ENCODE measurements at regions not wholly inside any gene's neighbourhood (a gene's known extent, or its start where the extent isn't known, plus 50 kb on each side); places are given as distances from the start of the nearest gene placed in this dataset.

GRCh38 chr2:59694176-59694575 lies 859.3 kb downstream of the BCL11A start:
- H3K36me3 ChIP-seq (ENCODE audit: insufficient read depth, low read length) = no peaks in the 10 kb centered on the region
- no peak overlapping the region for H3K4me3 ChIP-seq (ENCODE audit: insufficient read depth, low read length)
- H2AFZ ChIP-seq (ENCODE audit: low read length) = no peak overlapping the region
- DNase-seq (ENCODE audit: insufficient read length, low spot score, missing footprints) = no peak
- no peaks in the 10 kb centered on the region for H4K20me1 ChIP-seq (ENCODE audit: insufficient read depth, low read length)
- H3K4me1 ChIP-seq (ENCODE audit: insufficient read depth, low read length) = no peaks in the 10 kb centered on the region
- H3K27ac ChIP-seq (ENCODE audit: low read depth, low read length) = no peak overlapping the region
- no peak overlapping the region for H3K4me2 ChIP-seq (ENCODE audit: insufficient read depth, low read length)
- H3K27me3 ChIP-seq (ENCODE audit: insufficient read depth, low read length) = no peaks in the 10 kb centered on the region
- no peaks in the 10 kb centered on the region for H3K9me3 ChIP-seq (ENCODE audit: low read depth, low read length)
- H3K79me2 ChIP-seq (ENCODE audit: insufficient read depth, low read length) = no peaks in the 10 kb centered on the region
- TF ChIP-seq CTCF (IDR thresholded peaks at IDR 0.05; ENCODE audit: extremely low read depth, low read depth, low read length) = no peak

- Histone ChIP-seq H3K4me2 (ENCODE audit: insufficient read depth, low read length) (no peak overlapping the region), H2AFZ (ENCODE audit: low read length) (no peak overlapping the region)
- no peak for TF ChIP-seq CTCF (IDR thresholded peaks at IDR 0.05; ENCODE audit: extremely low read depth, low read depth, low read length)
These were observed 860.1 kb downstream of the BCL11A start for GRCh38 chr2:59693231-59693959.

GRCh38 chr2:59691518-59692190 lies 861.8 kb downstream of the BCL11A start:
- H3K4me1 ChIP-seq (ENCODE audit: insufficient read depth, low read length) = no peaks in the 10 kb centered on the region
- H3K9me3 ChIP-seq (ENCODE audit: low read depth, low read length) = no peaks in the 10 kb centered on the region

More at GRCh38 chr2:59693231-59693959, 860.1 kb downstream of the BCL11A start:
- Histone ChIP-seq H3K79me2 (ENCODE audit: insufficient read depth, low read length) (no peaks in the 10 kb centered on the region), H3K9me3 (ENCODE audit: low read depth, low read length) (no peaks in the 10 kb centered on the region), H3K4me1 (ENCODE audit: insufficient read depth, low read length) (no peaks in the 10 kb centered on the region), H3K27ac (ENCODE audit: low read depth, low read length) (no peak overlapping the region), H3K4me3 (ENCODE audit: insufficient read depth, low read length) (no peak overlapping the region), H4K20me1 (ENCODE audit: insufficient read depth, low read length) (no peaks in the 10 kb centered on the region), H3K27me3 (ENCODE audit: insufficient read depth, low read length) (no peaks in the 10 kb centered on the region), H3K36me3 (ENCODE audit: insufficient read depth, low read length) (no peaks in the 10 kb centered on the region)
- no peak for DNase-seq (ENCODE audit: insufficient read length, low spot score, missing footprints)

More at GRCh38 chr2:59691518-59692190, 861.8 kb downstream of the BCL11A start:
- Histone ChIP-seq H2AFZ (ENCODE audit: low read length) (no peak overlapping the region), H3K36me3 (ENCODE audit: insufficient read depth, low read length) (no peaks in the 10 kb centered on the region), H3K27me3 (ENCODE audit: insufficient read depth, low read length) (no peaks in the 10 kb centered on the region), H4K20me1 (ENCODE audit: insufficient read depth, low read length) (no peaks in the 10 kb centered on the region), H3K79me2 (ENCODE audit: insufficient read depth, low read length) (no peaks in the 10 kb centered on the region), H3K27ac (ENCODE audit: low read depth, low read length) (no peak overlapping the region), H3K4me2 (ENCODE audit: insufficient read depth, low read length) (no peak overlapping the region), H3K4me3 (ENCODE audit: insufficient read depth, low read length) (no peak overlapping the region)
- TF ChIP-seq CTCF (IDR thresholded peaks at IDR 0.05; ENCODE audit: extremely low read depth, low read depth, low read length) = no peak
- no peak for DNase-seq (ENCODE audit: insufficient read length, low spot score, missing footprints)

All from osteoblast (primary cell).